ENCODE measurements at regions not wholly inside any gene's neighbourhood (a gene's known extent, or its start where the extent isn't known, plus 50 kb on each side); places are given as distances from the start of the nearest gene placed in this dataset.

DNA sequence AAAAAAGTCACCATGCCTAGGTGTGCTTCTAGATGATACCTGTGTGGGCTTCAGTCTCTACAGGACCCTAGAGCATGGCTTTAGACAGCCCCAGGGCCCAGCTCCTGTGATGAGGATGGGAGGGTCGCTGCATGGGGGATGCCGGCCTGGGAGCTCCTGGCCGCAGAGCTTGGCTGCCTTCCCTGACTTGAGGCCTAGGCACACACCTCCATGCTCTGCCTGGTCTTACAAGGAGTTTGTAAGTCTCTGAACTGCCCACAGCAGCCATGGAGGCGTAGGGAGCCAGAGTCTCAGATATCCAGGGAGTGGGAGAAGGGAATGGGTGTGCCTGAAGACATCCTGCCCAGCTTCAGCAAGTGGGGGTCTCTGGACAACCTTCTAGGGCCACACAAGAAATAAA lies 149.5 kb upstream of the MYL2 start:
- DNase-seq, result no peak

GRCh38 chr12:111068290-111068689 lies 147.9 kb upstream of the MYL2 start:
- no peak for DNase-seq

DNA sequence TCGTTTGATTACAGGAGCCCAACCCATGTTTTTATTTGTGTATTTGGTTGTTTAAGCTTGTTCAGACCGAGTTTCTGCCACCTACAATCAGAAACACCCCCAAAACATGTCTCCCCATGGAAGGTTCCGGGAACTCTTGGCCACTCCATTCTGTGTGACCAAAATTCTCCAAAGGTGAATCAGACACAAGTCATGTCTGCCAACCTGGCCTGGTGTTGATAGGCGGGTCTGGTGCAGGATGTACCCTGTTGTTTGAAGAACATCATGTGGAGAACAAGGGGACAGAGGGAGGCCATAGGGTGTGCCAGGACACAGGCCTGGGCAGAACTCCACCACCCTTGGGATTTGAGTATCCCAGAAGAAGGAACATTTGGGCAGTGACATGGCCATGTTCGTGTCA lies 147.1 kb upstream of the MYL2 start:
- no peak for DNase-seq

- no peak for DNase-seq
These were observed 146.5 kb upstream of the MYL2 start for GRCh38 chr12:111066744-111067437.

DNA sequence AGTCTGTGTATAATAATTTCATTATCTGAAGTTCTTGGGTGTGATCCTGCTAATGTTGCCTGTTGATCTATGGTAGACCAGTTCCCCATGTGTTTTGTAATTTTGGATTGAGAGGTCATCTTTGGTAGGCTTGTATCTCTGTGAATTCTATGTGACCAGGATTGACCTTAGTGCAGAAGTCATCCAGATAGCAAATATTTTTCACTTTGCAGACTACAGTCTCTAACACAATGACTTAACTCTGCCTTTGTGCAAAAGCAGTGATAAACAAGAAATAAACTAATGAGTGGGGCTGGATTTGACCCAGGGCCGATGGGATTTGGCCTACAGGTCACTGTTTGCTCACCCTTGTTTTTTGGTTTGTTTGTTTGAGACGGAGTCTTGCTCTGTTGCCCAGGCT lies 144.6 kb upstream of the MYL2 start:
- no peak for DNase-seq

DNA sequence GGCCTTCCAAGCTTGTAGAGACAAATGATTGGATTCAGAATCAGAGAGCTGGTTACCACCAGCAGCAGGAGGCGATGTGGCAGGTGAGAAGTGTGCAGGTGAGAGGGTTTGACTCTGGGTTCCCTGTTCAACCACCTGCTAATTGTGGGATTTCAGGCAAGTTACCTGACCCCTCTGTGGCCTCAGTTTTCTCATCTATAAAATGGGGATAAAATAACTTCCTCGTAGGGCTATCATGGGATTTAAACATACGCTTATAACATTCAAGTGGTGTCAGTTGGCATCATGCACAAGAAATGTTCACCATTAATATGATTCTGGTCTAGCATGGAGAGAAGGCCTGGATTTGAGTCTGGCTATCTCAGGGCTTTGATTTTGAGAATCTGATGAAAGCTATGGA lies 143.8 kb upstream of the MYL2 start:
- DNase-seq, result no peak

DNA sequence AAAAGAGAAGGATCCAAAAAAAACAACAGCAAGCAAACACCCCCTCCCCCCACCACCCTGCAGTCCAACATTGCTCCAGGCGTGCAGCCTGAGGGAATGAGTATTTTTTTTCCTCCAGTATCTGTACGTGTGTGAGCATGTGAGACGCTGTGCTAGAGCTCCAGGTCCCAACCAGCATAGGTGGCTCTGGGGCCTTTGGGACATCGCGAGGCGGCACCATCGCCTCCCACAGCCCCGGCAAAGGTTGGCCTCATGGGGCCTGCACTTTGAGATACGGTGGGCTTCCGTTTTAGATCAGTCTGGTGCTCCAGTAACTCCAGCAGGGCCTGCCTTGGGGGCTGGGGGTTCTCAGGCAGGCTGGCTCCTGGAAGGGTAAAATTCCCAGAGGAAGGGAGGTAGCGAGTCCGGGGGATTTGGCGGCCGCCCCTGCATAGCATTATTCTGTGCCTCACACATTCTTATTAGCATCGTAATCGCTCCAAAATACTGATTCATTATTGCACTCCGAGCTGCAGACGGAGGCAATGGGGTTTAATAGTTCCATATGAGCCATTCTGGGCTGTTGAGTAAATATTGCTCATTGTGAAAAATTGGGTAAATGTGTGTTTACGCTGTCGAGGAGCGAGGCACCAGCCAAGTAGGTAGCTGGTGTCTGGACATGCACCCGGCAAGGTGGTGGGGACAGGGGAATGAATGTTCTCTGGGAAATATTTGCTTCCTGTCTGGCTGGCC lies 143.1 kb upstream of the MYL2 start:
- DNase-seq, result no peak

GRCh38 chr12:111057701-111058425 lies 137.5 kb upstream of the MYL2 start:
- no peak for DNase-seq

GRCh38 chr12:111056618-111057521 lies 136.5 kb upstream of the MYL2 start:
- no peak for DNase-seq

GRCh38 chr12:111055181-111055880 lies 135.0 kb upstream of the MYL2 start:
- no peak for DNase-seq

DNA sequence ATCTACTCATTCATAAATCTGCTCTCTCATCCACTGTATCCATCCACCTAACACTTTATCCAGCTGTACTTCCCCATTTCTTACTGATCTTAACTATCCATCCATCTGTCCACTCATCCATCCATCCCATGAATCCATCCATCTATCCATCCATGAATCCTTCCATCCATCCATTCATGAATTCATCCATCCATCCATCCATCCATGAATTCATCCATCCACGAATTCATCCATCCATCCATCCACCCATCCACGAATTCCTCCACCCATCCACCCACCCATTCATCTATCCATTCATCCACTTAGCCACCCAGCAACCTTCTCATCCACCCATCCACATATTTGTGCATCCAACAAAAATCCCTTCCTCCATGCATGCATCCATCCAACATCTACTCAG lies 128.6 kb upstream of the MYL2 start:
- DNase-seq, result no peak

GRCh38 chr12:111046896-111047295 lies 126.5 kb upstream of the MYL2 start:
- no peak for DNase-seq

- no peak for DNase-seq
These were observed 125.6 kb upstream of the MYL2 start for GRCh38 chr12:111045941-111046340.

DNA sequence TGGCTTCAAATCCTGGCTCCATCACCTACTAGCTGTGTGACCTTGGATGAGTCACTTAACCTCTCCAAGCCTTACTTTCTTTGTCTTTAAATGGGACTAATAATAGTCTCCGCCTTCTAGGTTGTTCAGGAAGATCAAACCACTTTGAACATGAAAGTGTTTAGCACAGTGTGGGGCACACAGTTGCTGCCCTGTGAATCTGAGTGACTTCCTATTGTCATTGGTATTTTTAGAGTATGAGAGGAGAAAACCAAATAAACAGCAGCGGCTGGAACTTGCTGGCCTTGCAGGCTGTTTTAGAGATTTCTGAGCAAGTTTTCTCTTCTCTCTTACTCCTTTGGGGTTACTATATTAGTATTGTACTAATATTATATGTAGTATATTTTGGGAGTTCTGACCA lies 120.7 kb upstream of the MYL2 start:
- DNase-seq, result no peak

DNA sequence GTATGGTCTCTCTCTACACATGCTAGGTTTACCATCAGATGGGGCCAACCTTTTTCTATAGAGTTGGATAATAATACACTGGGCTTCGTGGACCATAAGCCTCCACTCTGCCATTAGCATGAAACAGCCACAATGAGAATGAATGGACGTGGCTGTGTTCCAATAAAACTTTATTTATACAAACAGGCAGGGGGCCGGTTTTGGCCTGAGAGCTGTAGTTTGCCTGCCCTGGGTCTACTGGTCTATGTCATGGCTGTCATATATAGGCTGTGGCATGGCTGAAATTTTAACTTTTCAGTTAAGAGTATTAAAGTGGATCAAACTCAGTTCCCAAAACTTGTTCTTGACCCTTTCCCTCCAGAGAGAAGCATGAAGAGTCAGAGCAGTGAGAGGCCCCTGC lies 120.3 kb upstream of the MYL2 start:
- DNase-seq, result no peak

GRCh38 chr12:111038941-111039340 lies 118.6 kb upstream of the MYL2 start:
- DNase-seq, result no peak

- DNase-seq, result no peak
These were observed 117.7 kb upstream of the MYL2 start for GRCh38 chr12:111038077-111038476.

- no peak for DNase-seq
These were observed 116.7 kb upstream of the MYL2 start for GRCh38 chr12:111037047-111037446.

GRCh38 chr12:111035578-111036301 lies 115.4 kb upstream of the MYL2 start:
- DNase-seq, result no peak

- DNase-seq, result no peak
These were observed 114.7 kb upstream of the MYL2 start for GRCh38 chr12:111034886-111035577.

All from NCI-H1694 (cell line).